RWPE1 (cell line): ENCODE measurements at regions not wholly inside any gene's neighbourhood (a gene's known extent, or its start where the extent isn't known, plus 50 kb on each side); places are given as distances from the start of the nearest gene placed in this dataset.
"Not testable (repeated sequence)": the region's sequence is repeated elsewhere in the genome, so short reads cannot be mapped to it uniquely, and the experiment has no call there.

Experiments
- CTCF ChIA-PET: fragments of 350-600 bp; sonication (Branson Sonifier 250); formaldehyde crosslinking; extraction: SDS; loops from one replicate; lab custom pipeline; 2021; lab: Yijun Ruan, JAX
- POLR2A ChIA-PET: fragments of 400-600 bp; formaldehyde crosslinking; extraction: SDS; loops from one replicate; lab custom pipeline; 2020; ENCODE audit warnings: antibody characterized with exemption; ENCODE audit not compliant: low non-redundant PET; lab: Yijun Ruan, JAX
- DNase-seq: peaks from one replicate; pipeline ENCODE4 v3.0.0; 2012; ENCODE audit warnings: low spot score
- H3K27ac ChIP-seq: fragments of 450-650 bp; 2 replicates; pipeline ENCODE4 v1.5.1; 2017
- TF ChIP-seq, protein P1 (sequence below): fragments of 450-650 bp; conservative IDR thresholded peaks from 2 replicates; pipeline ENCODE4 v1.5.1; 2017; ENCODE audit warnings: low read depth, mild to moderate bottlenecking

DNA sequence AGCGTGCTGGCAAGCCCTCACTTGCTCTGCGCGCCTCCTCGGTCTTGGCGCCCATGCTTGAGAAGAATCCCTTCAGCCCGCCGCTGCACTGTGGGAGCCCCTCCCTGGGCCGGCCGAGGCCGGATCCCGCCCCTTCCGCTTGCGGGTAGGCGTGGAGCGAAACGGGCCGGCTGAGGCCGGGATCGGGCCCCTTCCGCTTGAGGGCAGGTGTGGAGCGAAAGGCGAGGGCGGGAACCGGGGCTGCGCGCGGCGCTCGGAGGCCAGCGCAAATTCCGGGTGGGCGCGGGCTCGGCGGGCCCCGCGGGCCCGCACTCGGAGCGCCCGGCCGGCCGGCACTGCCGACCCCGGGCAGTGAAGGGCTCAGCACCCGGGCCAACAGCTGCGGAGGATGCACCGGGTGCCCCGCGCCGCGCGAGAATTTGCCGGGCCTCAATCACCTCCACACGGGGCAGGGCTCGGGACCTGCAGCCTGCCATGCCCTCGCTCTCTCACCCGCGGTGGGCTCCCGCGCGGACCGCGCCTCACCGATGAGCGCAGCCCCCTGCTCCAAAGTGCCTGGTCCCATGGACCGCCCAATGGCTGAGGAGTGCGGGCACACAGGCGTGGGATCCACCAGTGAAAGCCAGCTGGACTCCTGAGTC is 58.1 kb upstream of the GBA3 start:
- TF ChIP-seq, protein P1, sequence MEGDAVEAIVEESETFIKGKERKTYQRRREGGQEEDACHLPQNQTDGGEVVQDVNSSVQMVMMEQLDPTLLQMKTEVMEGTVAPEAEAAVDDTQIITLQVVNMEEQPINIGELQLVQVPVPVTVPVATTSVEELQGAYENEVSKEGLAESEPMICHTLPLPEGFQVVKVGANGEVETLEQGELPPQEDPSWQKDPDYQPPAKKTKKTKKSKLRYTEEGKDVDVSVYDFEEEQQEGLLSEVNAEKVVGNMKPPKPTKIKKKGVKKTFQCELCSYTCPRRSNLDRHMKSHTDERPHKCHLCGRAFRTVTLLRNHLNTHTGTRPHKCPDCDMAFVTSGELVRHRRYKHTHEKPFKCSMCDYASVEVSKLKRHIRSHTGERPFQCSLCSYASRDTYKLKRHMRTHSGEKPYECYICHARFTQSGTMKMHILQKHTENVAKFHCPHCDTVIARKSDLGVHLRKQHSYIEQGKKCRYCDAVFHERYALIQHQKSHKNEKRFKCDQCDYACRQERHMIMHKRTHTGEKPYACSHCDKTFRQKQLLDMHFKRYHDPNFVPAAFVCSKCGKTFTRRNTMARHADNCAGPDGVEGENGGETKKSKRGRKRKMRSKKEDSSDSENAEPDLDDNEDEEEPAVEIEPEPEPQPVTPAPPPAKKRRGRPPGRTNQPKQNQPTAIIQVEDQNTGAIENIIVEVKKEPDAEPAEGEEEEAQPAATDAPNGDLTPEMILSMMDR: no peak
- POLR2A ChIA-PET: no interaction called here
- DNase-seq: no peak
- H3K27ac ChIP-seq: no peak overlapping the region
- CTCF ChIA-PET: no interaction called here

DNA sequence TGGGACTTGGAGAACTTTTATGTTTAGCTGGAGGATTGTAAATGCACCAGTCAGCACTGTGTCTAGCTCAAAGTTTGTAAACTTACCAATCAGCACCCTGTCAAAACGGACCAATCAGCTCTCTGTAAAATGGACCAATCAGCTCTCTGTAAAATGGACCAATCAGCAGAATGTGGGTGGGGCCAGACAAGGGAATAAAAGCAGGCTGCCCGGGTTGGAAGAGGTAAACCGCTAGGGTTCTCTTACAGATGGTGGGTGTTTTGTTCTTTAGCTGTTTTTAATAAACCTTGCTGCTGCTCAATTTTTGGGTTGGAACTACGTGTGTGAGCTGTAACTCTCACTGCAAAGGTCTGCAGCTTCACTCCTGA is 57.6 kb upstream of the GBA3 start:
- POLR2A ChIA-PET, DNase-seq, CTCF ChIA-PET, H3K27ac ChIP-seq: not testable (repeated sequence)

DNA sequence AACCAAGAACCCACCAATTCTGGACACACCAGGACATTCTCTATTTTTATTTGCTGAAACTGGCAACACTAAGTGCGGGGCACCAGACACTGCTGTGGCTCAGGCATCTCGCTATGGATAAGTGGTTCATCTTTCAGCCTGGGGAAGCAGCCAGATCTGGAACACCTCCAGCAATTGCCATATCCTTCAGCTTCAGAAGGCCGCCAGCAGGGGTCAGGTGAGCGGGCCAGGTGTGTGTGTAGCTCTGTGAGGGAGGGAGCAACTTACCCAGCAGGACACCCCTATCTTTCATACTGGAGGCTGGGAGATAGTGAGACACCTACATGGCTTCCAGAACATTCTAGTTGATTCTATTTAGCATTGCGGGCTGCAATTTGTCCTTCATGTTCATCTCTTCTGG is 57.0 kb upstream of the GBA3 start:
- ChIA-PET POLR2A (no interaction called here), CTCF (no interaction called here)
- TF ChIP-seq, protein P1: no peak
- no peak overlapping the region for H3K27ac ChIP-seq
- no peak for DNase-seq

DNA sequence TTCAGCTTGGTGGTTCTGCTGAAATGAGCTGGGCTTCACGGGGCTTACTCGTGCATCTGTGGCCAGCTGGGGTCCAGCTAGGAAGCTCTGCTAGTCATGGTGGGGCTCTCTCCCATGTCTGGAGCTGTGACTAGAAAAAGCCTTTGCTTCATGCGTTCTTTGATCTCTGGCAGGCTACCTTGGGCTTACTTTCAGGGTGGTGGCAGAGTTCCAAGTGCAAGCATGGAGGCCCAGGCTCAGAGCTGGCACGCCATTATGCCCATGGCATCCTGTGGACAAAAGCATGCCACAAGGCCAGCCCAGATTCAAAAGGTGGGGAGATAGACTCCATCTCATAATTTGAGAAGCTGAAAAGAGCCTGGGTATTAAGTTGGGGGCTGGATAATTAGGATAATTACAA is 55.4 kb upstream of the GBA3 start:
- POLR2A ChIA-PET: no interaction called here
- H3K27ac ChIP-seq: no peak overlapping the region
- DNase-seq: no peak
- TF ChIP-seq, protein P1: no peak
- CTCF ChIA-PET: interaction anchor here (0.6 kb wide), 1 partner anchor 9 kb away, joined by 3 read pairs; no protein-coding TSS in a partner anchor
